Glutamatergic neuron (in vitro differentiated cells): ENCODE measurements at regions not wholly inside any gene's neighbourhood (a gene's known extent, or its start where the extent isn't known, plus 50 kb on each side); places are given as distances from the start of the nearest gene placed in this dataset.
A peak's percentile ranks its signal among the peaks of the same experiment; 100 is the strongest.

Source experiments
- DNase-seq: peaks from one replicate; pipeline ENCODE4 v3.0.0; 2022
- H3K27ac Mint-ChIP-seq: one replicate; pipeline ENCODE4 v1.8.0; 2020; ENCODE audit warnings: mild to moderate bottlenecking, mixed read lengths, inconsistent platforms; ENCODE audit not compliant: unreplicated experiment
- H3K27me3 Mint-ChIP-seq: one replicate; pipeline ENCODE4 v1.8.0; 2020; ENCODE audit warnings: mild to moderate bottlenecking, moderate library complexity, mixed read lengths, inconsistent platforms; ENCODE audit not compliant: unreplicated experiment
- H3K36me3 Mint-ChIP-seq: one replicate; pipeline ENCODE4 v1.8.0; 2020; ENCODE audit warnings: mild to moderate bottlenecking, mixed read lengths, inconsistent platforms; ENCODE audit not compliant: unreplicated experiment
- H3K4me1 Mint-ChIP-seq: one replicate; pipeline ENCODE4 v1.8.0; 2020; ENCODE audit warnings: mild to moderate bottlenecking, low read depth, mixed read lengths, inconsistent platforms; ENCODE audit not compliant: unreplicated experiment
- H3K4me3 Mint-ChIP-seq: one replicate; pipeline ENCODE4 v1.8.0; 2020; ENCODE audit warnings: mild to moderate bottlenecking, mixed read lengths, inconsistent platforms; ENCODE audit not compliant: unreplicated experiment
- H3K9me3 Mint-ChIP-seq: one replicate; pipeline ENCODE4 v1.8.0; 2020; ENCODE audit warnings: mild to moderate bottlenecking, moderate library complexity, mixed read lengths, inconsistent platforms; ENCODE audit not compliant: unreplicated experiment
- TF ChIP-seq, protein P1 (sequence below): fragments of 200-600 bp; sonication (generic); IDR thresholded peaks from one replicate; pipeline ENCODE4 v1.5.0; 2021; ENCODE audit not compliant: partially characterized antibody, unreplicated experiment

DNA sequence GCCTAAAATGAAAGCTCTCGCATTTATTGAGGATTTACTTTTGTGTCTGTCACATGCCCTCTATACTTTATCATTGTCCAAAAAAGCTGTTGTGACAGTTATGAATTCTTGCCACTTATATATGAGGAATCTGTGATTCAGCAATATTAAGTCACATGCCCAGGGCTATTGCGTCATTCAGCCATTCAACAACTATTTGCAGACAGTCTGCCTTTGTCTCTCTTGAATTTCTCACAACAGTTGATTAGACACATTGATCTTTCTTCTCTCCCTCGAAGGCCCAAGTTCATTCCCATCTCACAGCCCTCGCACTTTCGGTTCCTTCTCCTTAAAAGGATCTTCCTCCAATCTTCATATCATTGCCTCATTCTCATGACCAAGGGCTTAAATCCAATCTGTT, 342.6 kb downstream of the MZT1 start:
- peaks cover 1% of the 10 kb centered on the region for H3K9me3 Mint-ChIP-seq
- peaks cover 2% of the 10 kb centered on the region for H3K27me3 Mint-ChIP-seq
- H3K4me1 Mint-ChIP-seq, result peaks cover 8% of the 10 kb centered on the region
- no peaks in the 10 kb centered on the region for H3K36me3 Mint-ChIP-seq
- no peak overlapping the region for H3K4me3 Mint-ChIP-seq
- no peak for DNase-seq
- H3K27ac Mint-ChIP-seq, result peak overlapping the region; percentile 10
- TF ChIP-seq, protein P1, sequence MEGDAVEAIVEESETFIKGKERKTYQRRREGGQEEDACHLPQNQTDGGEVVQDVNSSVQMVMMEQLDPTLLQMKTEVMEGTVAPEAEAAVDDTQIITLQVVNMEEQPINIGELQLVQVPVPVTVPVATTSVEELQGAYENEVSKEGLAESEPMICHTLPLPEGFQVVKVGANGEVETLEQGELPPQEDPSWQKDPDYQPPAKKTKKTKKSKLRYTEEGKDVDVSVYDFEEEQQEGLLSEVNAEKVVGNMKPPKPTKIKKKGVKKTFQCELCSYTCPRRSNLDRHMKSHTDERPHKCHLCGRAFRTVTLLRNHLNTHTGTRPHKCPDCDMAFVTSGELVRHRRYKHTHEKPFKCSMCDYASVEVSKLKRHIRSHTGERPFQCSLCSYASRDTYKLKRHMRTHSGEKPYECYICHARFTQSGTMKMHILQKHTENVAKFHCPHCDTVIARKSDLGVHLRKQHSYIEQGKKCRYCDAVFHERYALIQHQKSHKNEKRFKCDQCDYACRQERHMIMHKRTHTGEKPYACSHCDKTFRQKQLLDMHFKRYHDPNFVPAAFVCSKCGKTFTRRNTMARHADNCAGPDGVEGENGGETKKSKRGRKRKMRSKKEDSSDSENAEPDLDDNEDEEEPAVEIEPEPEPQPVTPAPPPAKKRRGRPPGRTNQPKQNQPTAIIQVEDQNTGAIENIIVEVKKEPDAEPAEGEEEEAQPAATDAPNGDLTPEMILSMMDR, result no peak

DNA sequence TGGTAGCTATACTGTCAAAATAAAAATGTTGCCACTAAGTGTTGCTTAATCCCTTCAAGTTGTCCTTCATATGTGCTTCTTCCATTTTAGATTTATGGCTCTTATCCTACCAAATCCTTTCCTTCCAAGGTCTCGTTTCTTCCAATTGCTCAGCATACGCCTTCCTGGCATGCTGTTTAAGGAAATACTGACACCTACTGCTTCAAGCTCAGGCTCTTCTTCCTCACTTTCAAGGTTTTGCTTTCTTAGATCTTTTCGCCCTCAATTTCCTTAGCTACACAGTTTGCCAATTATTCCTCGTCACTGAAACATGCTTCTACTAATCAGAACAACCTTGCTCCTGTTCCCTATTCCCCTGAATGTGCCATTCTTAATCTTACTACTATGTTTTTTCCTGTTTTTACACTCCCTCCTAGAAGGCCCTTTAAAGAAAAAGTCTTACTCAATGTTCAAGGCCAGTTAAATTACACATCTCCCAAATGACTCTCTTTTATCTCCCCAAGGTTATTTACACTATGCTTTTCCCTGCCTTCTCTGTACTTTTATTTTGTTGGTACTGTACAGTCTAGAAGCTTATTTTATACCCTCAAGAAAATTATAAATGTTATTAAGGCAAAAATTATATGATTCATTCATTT, 343.1 kb downstream of the MZT1 start:
- peaks cover 2% of the 10 kb centered on the region for H3K27me3 Mint-ChIP-seq
- no peak overlapping the region for H3K27ac Mint-ChIP-seq
- H3K9me3 Mint-ChIP-seq, result peaks cover 1% of the 10 kb centered on the region
- H3K4me1 Mint-ChIP-seq, result peaks cover 11% of the 10 kb centered on the region
- H3K4me3 Mint-ChIP-seq, result no peak overlapping the region
- TF ChIP-seq, protein P1, result no peak
- H3K36me3 Mint-ChIP-seq, result no peaks in the 10 kb centered on the region
- DNase-seq, result no peak

DNA sequence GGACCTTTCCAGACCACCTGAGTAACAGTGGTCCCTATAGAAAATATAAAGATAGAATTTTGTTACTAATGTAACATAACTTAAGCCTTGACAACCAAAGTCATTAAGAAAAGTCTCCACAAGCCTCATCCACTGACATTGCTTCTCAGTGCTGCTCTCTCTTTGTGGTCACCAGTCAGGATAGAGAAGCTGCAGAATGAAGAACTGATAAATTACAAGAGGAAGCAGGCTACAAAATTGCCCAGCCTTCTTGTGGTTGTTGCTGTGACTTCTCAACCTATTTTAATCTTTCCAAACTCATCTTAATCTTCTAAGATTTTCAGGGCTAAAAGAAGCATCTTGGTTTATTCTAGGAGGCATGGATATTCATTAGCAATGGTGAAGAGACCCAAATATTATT, 343.8 kb downstream of the MZT1 start:
- no peak overlapping the region for H3K27ac Mint-ChIP-seq
- TF ChIP-seq, protein P1, result no peak
- H3K36me3 Mint-ChIP-seq, result no peaks in the 10 kb centered on the region
- DNase-seq, result no peak
- H3K27me3 Mint-ChIP-seq, result peaks cover 2% of the 10 kb centered on the region
- peaks cover 11% of the 10 kb centered on the region for H3K4me1 Mint-ChIP-seq
- peaks cover 1% of the 10 kb centered on the region for H3K9me3 Mint-ChIP-seq
- H3K4me3 Mint-ChIP-seq, result no peak overlapping the region

DNA sequence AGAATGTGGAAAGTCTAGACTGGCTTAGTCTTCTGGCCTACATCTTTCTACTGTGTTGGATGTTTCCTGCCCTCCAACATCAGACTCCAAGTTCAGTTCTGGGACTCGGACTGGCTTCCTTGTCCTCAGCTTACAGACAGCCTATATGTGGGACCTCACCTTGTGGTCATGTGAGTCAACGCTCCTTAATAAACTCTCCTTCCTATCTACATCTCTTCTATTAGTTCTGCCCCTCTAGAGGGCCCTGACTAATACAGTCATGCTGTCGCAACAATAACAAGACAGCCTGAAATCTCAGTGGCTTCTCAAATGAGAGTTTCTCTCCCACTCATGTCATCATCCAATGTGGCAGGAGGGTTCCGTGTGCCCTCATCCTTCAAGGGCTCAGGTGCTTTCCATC, 347.8 kb downstream of the MZT1 start:
- peaks cover 2% of the 10 kb centered on the region for H3K27me3 Mint-ChIP-seq
- no peak overlapping the region for H3K27ac Mint-ChIP-seq
- H3K4me1 Mint-ChIP-seq, result peaks cover 7% of the 10 kb centered on the region
- TF ChIP-seq, protein P1, result no peak
- H3K36me3 Mint-ChIP-seq, result no peaks in the 10 kb centered on the region
- peaks cover 1% of the 10 kb centered on the region for H3K9me3 Mint-ChIP-seq
- DNase-seq, result no peak
- H3K4me3 Mint-ChIP-seq, result no peak overlapping the region

DNA sequence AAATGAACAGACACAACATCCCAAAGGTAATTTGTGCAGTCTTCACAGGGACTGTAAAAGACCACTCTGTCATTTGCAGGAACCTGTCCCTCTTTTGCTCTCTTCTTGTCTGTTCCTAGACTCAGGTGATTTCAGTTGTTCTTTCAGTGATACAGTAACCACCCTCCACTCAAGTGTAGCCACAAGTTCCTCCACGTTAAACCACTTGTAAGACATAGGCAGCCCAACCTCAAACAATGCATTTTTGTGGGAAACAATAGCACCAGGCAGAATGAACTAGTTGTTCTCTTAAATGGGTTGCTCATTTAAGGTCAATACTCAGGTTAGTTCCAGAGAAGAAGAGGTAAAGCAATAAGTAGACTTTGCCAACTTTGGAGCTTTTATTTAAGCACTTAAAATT, 359.4 kb downstream of the MZT1 start:
- no peaks in the 10 kb centered on the region for H3K9me3 Mint-ChIP-seq
- H3K36me3 Mint-ChIP-seq, result no peaks in the 10 kb centered on the region
- no peak overlapping the region for H3K27ac Mint-ChIP-seq
- no peak for DNase-seq
- TF ChIP-seq, protein P1, result no peak
- H3K27me3 Mint-ChIP-seq, result peaks cover 2% of the 10 kb centered on the region
- H3K4me1 Mint-ChIP-seq, result no peaks in the 10 kb centered on the region
- no peak overlapping the region for H3K4me3 Mint-ChIP-seq
